MM.1S (cell line): ENCODE measurements at regions not wholly inside any gene's neighbourhood (a gene's known extent, or its start where the extent isn't known, plus 50 kb on each side); places are given as distances from the start of the nearest gene placed in this dataset.

ENCODE experiments used
- DNase-seq: peaks from one replicate; pipeline ENCODE4 v3.0.0-alpha.2; 2015
- H2AFZ ChIP-seq: fragments of 300-600 bp; sonication (generic); 2 replicates; pipeline ENCODE4 v1.6.0; 2016; ENCODE audit warnings: antibody characterized with exemption, low read length
- H3F3A ChIP-seq: fragments of 300-600 bp; sonication (generic); 2 replicates; pipeline ENCODE4 v1.6.1; 2016; ENCODE audit warnings: mild to moderate bottlenecking, antibody characterized with exemption, low read length, moderate library complexity, mixed read lengths; ENCODE audit not compliant: insufficient read depth
- H3K27ac ChIP-seq: fragments of 300-600 bp; sonication (generic); 2 replicates; pipeline ENCODE4 v1.5.1; 2016; ENCODE audit warnings: mild to moderate bottlenecking, low read length
- H3K27me3 ChIP-seq: fragments of 300-600 bp; sonication (generic); replicated peaks from 2 replicates; pipeline ENCODE4 v1.6.0; 2016; ENCODE audit warnings: low read length; ENCODE audit not compliant: insufficient read depth
- H3K36me3 ChIP-seq: fragments of 300-600 bp; sonication (generic); replicated peaks from 2 replicates; pipeline ENCODE4 v1.6.1; 2016; ENCODE audit warnings: mild to moderate bottlenecking, low read length, mixed read lengths; ENCODE audit not compliant: insufficient read depth
- H3K4me1 ChIP-seq: fragments of 300-600 bp; sonication (generic); 2 replicates; pipeline ENCODE4 v1.6.1; 2016; ENCODE audit warnings: low read length, mixed read lengths
- H3K4me2 ChIP-seq: fragments of 300-600 bp; sonication (generic); 2 replicates; pipeline ENCODE4 v1.6.0; 2016; ENCODE audit warnings: low read depth, low read length
- H3K4me3 ChIP-seq: fragments of 300-600 bp; sonication (generic); 2 replicates; pipeline ENCODE4 v1.5.1; 2016; ENCODE audit warnings: low read length, mixed read lengths
- H3K79me2 ChIP-seq: fragments of 300-600 bp; sonication (generic); 2 replicates; pipeline ENCODE4 v1.6.1; 2016; ENCODE audit warnings: mixed run types, low read length, mixed read lengths
- H3K9ac ChIP-seq: fragments of 300-600 bp; sonication (generic); 2 replicates; pipeline ENCODE4 v1.6.1; 2016; ENCODE audit warnings: low read length, mixed read lengths
- H3K9me2 ChIP-seq: fragments of 300-600 bp; sonication (generic); replicated peaks from 2 replicates; pipeline ENCODE4 v1.6.1; 2016; ENCODE audit warnings: mild to moderate bottlenecking, low read length, mixed read lengths; ENCODE audit not compliant: insufficient read depth
- H3K9me3 ChIP-seq: fragments of 300-600 bp; sonication (generic); replicated peaks from 2 replicates; pipeline ENCODE4 v1.6.1; 2016; ENCODE audit warnings: mild to moderate bottlenecking, low read length, mixed read lengths; ENCODE audit not compliant: insufficient read depth
- H4K20me1 ChIP-seq: fragments of 300-600 bp; sonication (generic); 2 replicates; pipeline ENCODE4 v1.6.1; 2016; ENCODE audit warnings: mild to moderate bottlenecking, low read length, moderate library complexity, mixed read lengths; ENCODE audit not compliant: insufficient read depth
- CTCF ChIP-seq: fragments of 300-600 bp; sonication (generic); IDR thresholded peaks from 2 replicates; pipeline ENCODE4 v1.5.1; 2016; ENCODE audit warnings: antibody characterized with exemption, low read length, mixed read lengths
- EZH2 ChIP-seq: fragments of 300-600 bp; sonication (generic); optimal IDR thresholded peaks from 2 replicates; pipeline ENCODE3; 2017; ENCODE audit warnings: low read depth, mild to moderate bottlenecking, antibody characterized with exemption, low read length, mixed read lengths
- EZH2phosphoT487 ChIP-seq: fragments of 300-600 bp; sonication (generic); IDR thresholded peaks from 2 replicates; pipeline ENCODE4 v1.6.1; 2018; ENCODE audit warnings: antibody characterized with exemption, low read length

- Histone ChIP-seq H3K9me3 (no peaks in the 10 kb centered on the region), H3K36me3 (no peaks in the 10 kb centered on the region), H3K79me2 (no peaks in the 10 kb centered on the region), H3K4me2 (no peak overlapping the region), H3K27ac (no peak overlapping the region), H3F3A (no peaks in the 10 kb centered on the region), H3K4me1 (peaks cover 16% of the 10 kb centered on the region), H2AFZ (no peak overlapping the region), H3K4me3 (no peak overlapping the region), H3K9ac (no peak overlapping the region), H3K9me2 (no peaks in the 10 kb centered on the region), H3K27me3 (no peaks in the 10 kb centered on the region), H4K20me1 (no peaks in the 10 kb centered on the region)
- peak; percentile 26 for DNase-seq
- no peak for TF ChIP-seq EZH2
- no peak for TF ChIP-seq CTCF
- no peak for TF ChIP-seq EZH2phosphoT487
Measured at GRCh38 chr4:75251547-75251946, 262.7 kb downstream of the RCHY1 start.

GRCh38 chr4:75249739-75250138 is 264.5 kb downstream of the RCHY1 start:
- Histone ChIP-seq H3K27ac (no peak overlapping the region), H2AFZ (no peak overlapping the region), H3K4me2 (no peak overlapping the region), H3K27me3 (no peaks in the 10 kb centered on the region), H3F3A (no peaks in the 10 kb centered on the region), H4K20me1 (no peaks in the 10 kb centered on the region), H3K9me3 (no peaks in the 10 kb centered on the region), H3K9ac (no peak overlapping the region), H3K79me2 (no peaks in the 10 kb centered on the region), H3K4me3 (no peak overlapping the region), H3K9me2 (no peaks in the 10 kb centered on the region), H3K36me3 (no peaks in the 10 kb centered on the region), H3K4me1 (peaks cover 16% of the 10 kb centered on the region)
- no peak for TF ChIP-seq CTCF
- no peak for DNase-seq

- no peaks in the 10 kb centered on the region for H3K36me3 ChIP-seq
- H3K27me3 ChIP-seq = no peaks in the 10 kb centered on the region
- peaks cover 16% of the 10 kb centered on the region for H3K4me1 ChIP-seq
- no peaks in the 10 kb centered on the region for H3F3A ChIP-seq
- H2AFZ ChIP-seq = no peak overlapping the region
- TF ChIP-seq CTCF = no peak
- no peak for TF ChIP-seq EZH2
- no peak for TF ChIP-seq EZH2phosphoT487
- H3K9me3 ChIP-seq = no peaks in the 10 kb centered on the region
- no peak overlapping the region for H3K27ac ChIP-seq
- no peak overlapping the region for H3K4me3 ChIP-seq
- no peaks in the 10 kb centered on the region for H3K9me2 ChIP-seq
- no peaks in the 10 kb centered on the region for H4K20me1 ChIP-seq
- DNase-seq = no peak
- H3K4me2 ChIP-seq = no peak overlapping the region
- H3K9ac ChIP-seq = no peak overlapping the region
- H3K79me2 ChIP-seq = no peaks in the 10 kb centered on the region
Measured at GRCh38 chr4:75248770-75249407, 265.3 kb downstream of the RCHY1 start.
